ENCODE measurements at regions not wholly inside any gene's neighbourhood (a gene's known extent, or its start where the extent isn't known, plus 50 kb on each side); places are given as distances from the start of the nearest gene placed in this dataset.
A peak's percentile ranks its signal among the peaks of the same experiment; 100 is the strongest.

GRCh38 chr2:144230448-144231085, 289.4 kb downstream of the ZEB2 start (continued):
- TF ChIP-seq ARID4B (CRISPR knock-in tag; IDR thresholded peaks at IDR 0.05) (no peak), COPS2 (conservative IDR thresholded peaks at IDR 0.05) (no peak), HNRNPK (IDR thresholded peaks at IDR 0.05; ENCODE audit: low read depth, low read length, poor library complexity, severe bottlenecking) (no peak), XRCC5 (IDR thresholded peaks at IDR 0.05; ENCODE audit: low read depth, low read length) (no peak), SOX6 (IDR thresholded peaks at IDR 0.05) (peak; percentile 89), ZBED1 (IDR thresholded peaks at IDR 0.05) (no peak), SMAD2 (IDR thresholded peaks at IDR 0.05; ENCODE audit: low read depth, low read length) (no peak), MTA3 (IDR thresholded peaks at IDR 0.05; ENCODE audit: borderline replicate concordance) (0 out of 2 replicates have a peak, but pooled peaks have one; percentile 24), FOXJ3 (CRISPR knock-in tag; IDR thresholded peaks at IDR 0.05) (no peak), ZNF175 (CRISPR knock-in tag; IDR thresholded peaks at IDR 0.05; ENCODE audit: low read depth) (peak; percentile 23; the same call in 1 of the 2 replicates), CCAR2 (IDR thresholded peaks at IDR 0.05; ENCODE audit: low read depth, low read length) (no peak), ZNF12 (CRISPR knock-in tag; IDR thresholded peaks at IDR 0.05) (no peak), ZHX1 (conservative IDR thresholded peaks at IDR 0.05; ENCODE audit: low read length) (no peak), NR1H2 (CRISPR knock-in tag; IDR thresholded peaks at IDR 0.05) (no peak), ERF (CRISPR knock-in tag; IDR thresholded peaks at IDR 0.05) (no peak)
- TF ChIP-seq, protein P1, sequence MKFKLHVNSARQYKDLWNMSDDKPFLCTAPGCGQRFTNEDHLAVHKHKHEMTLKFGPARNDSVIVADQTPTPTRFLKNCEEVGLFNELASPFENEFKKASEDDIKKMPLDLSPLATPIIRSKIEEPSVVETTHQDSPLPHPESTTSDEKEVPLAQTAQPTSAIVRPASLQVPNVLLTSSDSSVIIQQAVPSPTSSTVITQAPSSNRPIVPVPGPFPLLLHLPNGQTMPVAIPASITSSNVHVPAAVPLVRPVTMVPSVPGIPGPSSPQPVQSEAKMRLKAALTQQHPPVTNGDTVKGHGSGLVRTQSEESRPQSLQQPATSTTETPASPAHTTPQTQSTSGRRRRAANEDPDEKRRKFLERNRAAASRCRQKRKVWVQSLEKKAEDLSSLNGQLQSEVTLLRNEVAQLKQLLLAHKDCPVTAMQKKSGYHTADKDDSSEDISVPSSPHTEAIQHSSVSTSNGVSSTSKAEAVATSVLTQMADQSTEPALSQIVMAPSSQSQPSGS (CRISPR knock-in tag; IDR thresholded peaks at IDR 0.05): no peak
- TF ChIP-seq, protein P2, sequence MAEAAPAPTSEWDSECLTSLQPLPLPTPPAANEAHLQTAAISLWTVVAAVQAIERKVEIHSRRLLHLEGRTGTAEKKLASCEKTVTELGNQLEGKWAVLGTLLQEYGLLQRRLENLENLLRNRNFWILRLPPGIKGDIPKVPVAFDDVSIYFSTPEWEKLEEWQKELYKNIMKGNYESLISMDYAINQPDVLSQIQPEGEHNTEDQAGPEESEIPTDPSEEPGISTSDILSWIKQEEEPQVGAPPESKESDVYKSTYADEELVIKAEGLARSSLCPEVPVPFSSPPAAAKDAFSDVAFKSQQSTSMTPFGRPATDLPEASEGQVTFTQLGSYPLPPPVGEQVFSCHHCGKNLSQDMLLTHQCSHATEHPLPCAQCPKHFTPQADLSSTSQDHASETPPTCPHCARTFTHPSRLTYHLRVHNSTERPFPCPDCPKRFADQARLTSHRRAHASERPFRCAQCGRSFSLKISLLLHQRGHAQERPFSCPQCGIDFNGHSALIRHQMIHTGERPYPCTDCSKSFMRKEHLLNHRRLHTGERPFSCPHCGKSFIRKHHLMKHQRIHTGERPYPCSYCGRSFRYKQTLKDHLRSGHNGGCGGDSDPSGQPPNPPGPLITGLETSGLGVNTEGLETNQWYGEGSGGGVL (CRISPR knock-in tag; IDR thresholded peaks at IDR 0.05): no peak
